Fibroblast of lung (primary cell): ENCODE measurements at regions not wholly inside any gene's neighbourhood (a gene's known extent, or its start where the extent isn't known, plus 50 kb on each side); places are given as distances from the start of the nearest gene placed in this dataset.

ENCODE experiments used
- DNase-seq, 2 donors: peaks; one replicate each; pipeline versions ENCODE4 v3.0.0 to v3.0.0-alpha.2; 2010; ENCODE audit warnings: low read depth in 2 of 2
- H2AFZ ChIP-seq: 2 replicates; pipeline ENCODE4 v1.5.1; 2012; ENCODE audit warnings: low read length, control low read depth, inconsistent platforms
- H3K27ac ChIP-seq: 2 replicates; pipeline ENCODE4 v1.5.1; 2011; ENCODE audit warnings: low read length, control low read depth; ENCODE audit not compliant: insufficient read depth
- H3K27me3 ChIP-seq: 2 replicates; pipeline ENCODE4 v1.5.1; 2011; ENCODE audit warnings: mild to moderate bottlenecking, low read length; ENCODE audit not compliant: control insufficient read depth, insufficient read depth
- H3K36me3 ChIP-seq: 2 replicates; pipeline ENCODE4 v1.5.1; 2011; ENCODE audit warnings: low read length; ENCODE audit not compliant: control insufficient read depth, insufficient read depth
- H3K4me1 ChIP-seq: 2 replicates; pipeline ENCODE4 v1.5.1; 2011; ENCODE audit warnings: low read length; ENCODE audit not compliant: control insufficient read depth, insufficient read depth; ENCODE audit errors: extremely low read depth
- H3K4me2 ChIP-seq: 2 replicates; pipeline ENCODE4 v1.5.1; 2011; ENCODE audit warnings: low read length, control low read depth; ENCODE audit not compliant: insufficient read depth; ENCODE audit errors: extremely low read depth
- H3K4me3 ChIP-seq, 4 experiments: fragments of 200-600 bp in 1 of 4; sonication (generic) in 1 of 4; replicated peaks in 1 of 4; 2 replicates each; pipeline ENCODE4 v1.5.1; 2011 to 2016; ENCODE audit warnings: low read length in 4 of 4, low read depth in 3 of 4, mild to moderate bottlenecking in 3 of 4, control low read depth in 2 of 4, inconsistent platforms in 1 of 4, mixed read lengths in 1 of 4; ENCODE audit not compliant: insufficient read depth in 1 of 4; ENCODE audit errors: control extremely low read depth in 1 of 4
- H3K79me2 ChIP-seq: 2 replicates; pipeline ENCODE4 v1.5.1; 2012; ENCODE audit warnings: mild to moderate bottlenecking, low read length, inconsistent platforms; ENCODE audit not compliant: control insufficient read depth, insufficient read depth
- H3K9ac ChIP-seq: 2 replicates; pipeline ENCODE4 v1.5.1; 2011; ENCODE audit warnings: mild to moderate bottlenecking, low read length, control low read depth; ENCODE audit not compliant: insufficient read depth
- H3K9me3 ChIP-seq: 2 replicates; pipeline ENCODE4 v1.5.1; 2012; ENCODE audit warnings: low read depth, low read length; ENCODE audit not compliant: control insufficient read depth, insufficient read depth
- H4K20me1 ChIP-seq: 2 replicates; pipeline ENCODE4 v1.5.1; 2011; ENCODE audit warnings: low read length; ENCODE audit not compliant: control insufficient read depth, insufficient read depth; ENCODE audit errors: extremely low read depth
- EZH2 ChIP-seq: IDR thresholded peaks from 2 replicates; pipeline ENCODE4 v1.5.1; 2012; ENCODE audit warnings: low read length, control low read depth, mild to moderate bottlenecking; ENCODE audit errors: missing control alignments
- TF ChIP-seq, protein P1 (sequence below), 2 donors: IDR thresholded peaks in 1 of 2; conservative IDR thresholded peaks in 1 of 2; 1 replicate in 1 of 2; 2 replicates in 1 of 2; pipeline ENCODE4 v1.5.1; 2011 to 2012; ENCODE audit warnings: low read length in 2 of 2, control low read depth in 1 of 2, inconsistent platforms in 1 of 2, low read depth in 1 of 2, mild to moderate bottlenecking in 1 of 2

DNA sequence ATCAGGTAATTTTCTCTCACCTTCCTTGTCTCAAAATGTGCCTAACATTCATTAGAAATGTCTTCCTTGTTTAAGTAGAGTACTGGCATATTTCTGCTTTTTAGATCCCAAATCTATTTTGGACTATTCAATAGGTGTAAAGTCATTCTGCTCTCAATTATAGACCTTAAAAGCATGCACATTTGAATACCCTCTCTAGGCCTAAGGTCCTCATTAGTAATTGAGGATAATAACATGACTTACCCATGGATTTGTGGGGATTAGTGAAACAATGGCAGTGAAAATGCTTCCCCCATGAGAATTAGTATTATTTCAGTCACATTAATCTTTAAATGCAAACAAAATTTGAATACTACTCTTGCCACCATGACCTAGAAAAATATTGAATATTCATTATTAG, 1073.0 kb upstream of the CELF2 start:
- Histone ChIP-seq H3K27me3 (no peaks in the 10 kb centered on the region), H3K9ac (no peak overlapping the region), H3K4me1 (no peaks in the 10 kb centered on the region), H3K9me3 (no peaks in the 10 kb centered on the region), H4K20me1 (no peaks in the 10 kb centered on the region), H3K27ac (no peak overlapping the region), H3K79me2 (no peaks in the 10 kb centered on the region), H3K4me2 (no peak overlapping the region), H3K4me3 (no peak overlapping the region), H3K36me3 (no peaks in the 10 kb centered on the region), H2AFZ (no peak overlapping the region)
- no peak for DNase-seq
- TF ChIP-seq, protein P1, sequence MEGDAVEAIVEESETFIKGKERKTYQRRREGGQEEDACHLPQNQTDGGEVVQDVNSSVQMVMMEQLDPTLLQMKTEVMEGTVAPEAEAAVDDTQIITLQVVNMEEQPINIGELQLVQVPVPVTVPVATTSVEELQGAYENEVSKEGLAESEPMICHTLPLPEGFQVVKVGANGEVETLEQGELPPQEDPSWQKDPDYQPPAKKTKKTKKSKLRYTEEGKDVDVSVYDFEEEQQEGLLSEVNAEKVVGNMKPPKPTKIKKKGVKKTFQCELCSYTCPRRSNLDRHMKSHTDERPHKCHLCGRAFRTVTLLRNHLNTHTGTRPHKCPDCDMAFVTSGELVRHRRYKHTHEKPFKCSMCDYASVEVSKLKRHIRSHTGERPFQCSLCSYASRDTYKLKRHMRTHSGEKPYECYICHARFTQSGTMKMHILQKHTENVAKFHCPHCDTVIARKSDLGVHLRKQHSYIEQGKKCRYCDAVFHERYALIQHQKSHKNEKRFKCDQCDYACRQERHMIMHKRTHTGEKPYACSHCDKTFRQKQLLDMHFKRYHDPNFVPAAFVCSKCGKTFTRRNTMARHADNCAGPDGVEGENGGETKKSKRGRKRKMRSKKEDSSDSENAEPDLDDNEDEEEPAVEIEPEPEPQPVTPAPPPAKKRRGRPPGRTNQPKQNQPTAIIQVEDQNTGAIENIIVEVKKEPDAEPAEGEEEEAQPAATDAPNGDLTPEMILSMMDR (conservative IDR thresholded peaks at IDR 0.05 in 1 of 2, IDR thresholded peaks at IDR 0.05 in 1 of 2; ENCODE audit: low read depth in 1 of 2, low read length in 2 of 2) = no peak
- TF ChIP-seq EZH2 = no peak

DNA sequence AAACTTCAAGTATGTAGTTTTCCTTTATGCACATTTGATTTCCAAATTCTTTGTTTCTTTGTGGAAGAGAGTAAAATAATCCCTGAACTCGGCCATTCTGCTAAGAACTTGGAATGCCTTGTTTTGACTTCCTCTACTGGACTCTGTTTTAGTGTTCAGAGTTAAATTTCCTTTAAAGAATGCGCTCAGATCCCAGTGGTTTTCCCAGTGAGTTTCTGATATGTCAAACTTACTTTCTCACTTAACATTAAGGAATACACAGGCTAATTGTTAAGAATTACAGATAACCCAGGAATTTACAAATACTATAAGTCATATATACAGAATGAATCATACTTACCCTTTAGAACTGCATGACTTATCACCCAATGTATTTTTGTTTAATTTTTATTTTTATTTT, 1067.6 kb upstream of the CELF2 start:
- Histone ChIP-seq H3K4me3 (no peak overlapping the region), H4K20me1 (no peaks in the 10 kb centered on the region), H3K9ac (no peak overlapping the region), H3K4me2 (no peak overlapping the region), H3K4me1 (no peaks in the 10 kb centered on the region), H3K27ac (no peak overlapping the region), H3K27me3 (no peaks in the 10 kb centered on the region), H2AFZ (no peak overlapping the region), H3K36me3 (no peaks in the 10 kb centered on the region), H3K79me2 (no peaks in the 10 kb centered on the region), H3K9me3 (no peaks in the 10 kb centered on the region)
- no peak for TF ChIP-seq EZH2
- TF ChIP-seq, protein P1 (conservative IDR thresholded peaks at IDR 0.05 in 1 of 2, IDR thresholded peaks at IDR 0.05 in 1 of 2; ENCODE audit: low read depth in 1 of 2, low read length in 2 of 2) = no peak
- DNase-seq = peak in 1 of 2 donors; percentile 37

DNA sequence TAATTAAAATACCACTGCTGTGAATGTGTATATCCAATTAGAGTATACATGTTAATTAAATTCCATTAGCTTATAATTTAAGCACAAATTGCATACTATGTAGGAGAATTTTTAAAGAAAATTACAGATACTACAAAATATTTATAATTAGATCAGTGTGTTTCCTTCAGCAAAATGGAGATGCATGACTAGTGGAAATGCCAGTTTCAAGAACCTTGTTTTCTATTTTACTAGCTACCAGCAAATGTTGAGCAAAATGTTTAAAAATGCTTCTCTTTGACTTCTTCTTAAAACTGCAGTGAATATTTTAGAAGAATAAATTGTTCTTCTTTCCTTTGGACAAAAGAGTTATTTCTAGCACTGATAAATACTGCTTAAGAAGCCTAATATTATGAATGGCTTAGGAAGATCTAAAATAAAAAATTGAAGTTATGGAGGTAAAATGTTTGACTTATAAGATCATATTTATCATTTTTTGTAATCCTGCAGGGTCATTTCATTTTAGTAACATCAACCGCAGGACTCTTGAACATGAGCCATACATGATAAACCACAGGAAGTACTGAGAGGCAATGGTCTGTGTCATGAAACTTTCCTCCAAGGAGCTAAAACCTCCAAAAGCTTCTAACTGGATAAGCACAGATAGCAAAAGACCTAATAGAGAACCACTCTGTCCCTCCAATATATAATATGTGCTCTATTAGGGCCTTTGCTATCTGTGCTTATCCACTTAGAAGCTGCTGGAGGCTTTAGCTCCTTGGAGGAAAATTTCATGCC, 1066.0 kb upstream of the CELF2 start:
- Histone ChIP-seq H3K4me1 (no peaks in the 10 kb centered on the region), H3K79me2 (no peaks in the 10 kb centered on the region), H3K4me3 (no peak overlapping the region), H3K27ac (no peak overlapping the region), H3K4me2 (no peak overlapping the region), H2AFZ (no peak overlapping the region), H4K20me1 (no peaks in the 10 kb centered on the region), H3K27me3 (no peaks in the 10 kb centered on the region), H3K9me3 (no peaks in the 10 kb centered on the region), H3K9ac (no peak overlapping the region), H3K36me3 (no peaks in the 10 kb centered on the region)
- peak in 1 of 2 donors; percentile 89 for DNase-seq
- no peak for TF ChIP-seq EZH2
- TF ChIP-seq, protein P1 (conservative IDR thresholded peaks at IDR 0.05 in 1 of 2, IDR thresholded peaks at IDR 0.05 in 1 of 2; ENCODE audit: low read depth in 1 of 2, low read length in 2 of 2) = no peak
